ENCODE measurements at regions not wholly inside any gene's neighbourhood (a gene's known extent, or its start where the extent isn't known, plus 50 kb on each side); places are given as distances from the start of the nearest gene placed in this dataset.

GRCh38 chr2:83956991-83957390 is 502.1 kb downstream of the SUCLG1 start:
- no peaks in the 10 kb centered on the region for H3K36me3 ChIP-seq
- H3K27ac ChIP-seq, result no peak overlapping the region
- no peak for TF ChIP-seq CTCF (IDR thresholded peaks at IDR 0.05; ENCODE audit: low read depth, low read length)
- H3K4me3 ChIP-seq, result no peak overlapping the region
- H3K9me3 ChIP-seq (ENCODE audit: low read depth), result no peaks in the 10 kb centered on the region
- H3K27me3 ChIP-seq, result no peaks in the 10 kb centered on the region
- no peaks in the 10 kb centered on the region for H3K4me1 ChIP-seq (ENCODE audit: low read depth)
- no peak for DNase-seq (ENCODE audit: low read depth in 1 of 2, low spot score in 1 of 2)

DNA sequence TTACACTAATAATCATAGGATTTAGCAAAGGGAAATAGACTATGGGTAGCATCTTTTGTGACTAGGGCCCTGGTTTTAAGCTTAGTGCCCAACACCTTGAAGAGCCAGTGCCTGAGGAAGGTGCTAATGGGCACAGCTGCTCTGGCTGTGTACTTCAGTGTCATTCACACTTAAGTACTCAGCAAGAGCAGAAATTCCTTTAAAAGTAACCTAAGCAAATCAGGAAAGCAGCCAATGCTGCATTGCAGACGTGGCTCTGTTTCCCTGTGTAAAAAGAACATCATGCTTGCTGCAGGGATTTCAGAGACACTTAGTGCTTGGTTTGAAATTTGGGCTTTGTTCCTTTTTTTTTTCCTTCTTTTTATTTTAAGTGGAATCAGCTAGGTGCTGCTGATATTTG is 505.4 kb downstream of the SUCLG1 start:
- no peak overlapping the region for H3K27ac ChIP-seq
- H3K4me1 ChIP-seq (ENCODE audit: low read depth), result no peaks in the 10 kb centered on the region
- no peaks in the 10 kb centered on the region for H3K36me3 ChIP-seq
- H3K27me3 ChIP-seq, result no peaks in the 10 kb centered on the region
- peak; percentile 3 to 22 for DNase-seq (ENCODE audit: low read depth in 1 of 2, low spot score in 1 of 2)
- no peaks in the 10 kb centered on the region for H3K9me3 ChIP-seq (ENCODE audit: low read depth)
- no peak for TF ChIP-seq CTCF (IDR thresholded peaks at IDR 0.05; ENCODE audit: low read depth, low read length)
- H3K4me3 ChIP-seq, result no peak overlapping the region

- H3K4me1 ChIP-seq (ENCODE audit: low read depth), result no peaks in the 10 kb centered on the region
- no peak overlapping the region for H3K4me3 ChIP-seq
- no peak overlapping the region for H3K27ac ChIP-seq
- no peaks in the 10 kb centered on the region for H3K27me3 ChIP-seq
- no peak for TF ChIP-seq CTCF (IDR thresholded peaks at IDR 0.05; ENCODE audit: low read depth, low read length)
- no peaks in the 10 kb centered on the region for H3K9me3 ChIP-seq (ENCODE audit: low read depth)
- no peaks in the 10 kb centered on the region for H3K36me3 ChIP-seq
- DNase-seq (ENCODE audit: low read depth in 1 of 2, low spot score in 1 of 2), result no peak
Observed at GRCh38 chr2:83951378-83951947, 507.6 kb downstream of the SUCLG1 start.

GRCh38 chr2:83949361-83949760 is 509.7 kb downstream of the SUCLG1 start:
- no peaks in the 10 kb centered on the region for H3K36me3 ChIP-seq
- no peak for TF ChIP-seq CTCF (IDR thresholded peaks at IDR 0.05; ENCODE audit: low read depth, low read length)
- no peak overlapping the region for H3K4me3 ChIP-seq
- H3K27ac ChIP-seq, result no peak overlapping the region
- no peaks in the 10 kb centered on the region for H3K9me3 ChIP-seq (ENCODE audit: low read depth)
- DNase-seq (ENCODE audit: low read depth in 1 of 2, low spot score in 1 of 2), result no peak
- no peaks in the 10 kb centered on the region for H3K27me3 ChIP-seq
- H3K4me1 ChIP-seq (ENCODE audit: low read depth), result peaks cover 8% of the 10 kb centered on the region

GRCh38 chr2:83944191-83944590 is 514.9 kb downstream of the SUCLG1 start:
- Histone ChIP-seq H3K4me3 (no peak overlapping the region), H3K36me3 (no peaks in the 10 kb centered on the region), H3K27ac (no peak overlapping the region), H3K4me1 (ENCODE audit: low read depth) (peaks cover 9% of the 10 kb centered on the region), H3K9me3 (ENCODE audit: low read depth) (no peaks in the 10 kb centered on the region), H3K27me3 (no peaks in the 10 kb centered on the region)
- no peak for TF ChIP-seq CTCF (IDR thresholded peaks at IDR 0.05; ENCODE audit: low read depth, low read length)
- DNase-seq (ENCODE audit: low read depth in 1 of 2, low spot score in 1 of 2), result no peak

GRCh38 chr2:83943265-83943664 is 515.8 kb downstream of the SUCLG1 start:
- Histone ChIP-seq H3K9me3 (ENCODE audit: low read depth) (no peaks in the 10 kb centered on the region), H3K4me3 (no peak overlapping the region), H3K36me3 (no peaks in the 10 kb centered on the region), H3K27ac (no peak overlapping the region), H3K27me3 (no peaks in the 10 kb centered on the region), H3K4me1 (ENCODE audit: low read depth) (peaks cover 9% of the 10 kb centered on the region)
- TF ChIP-seq CTCF (IDR thresholded peaks at IDR 0.05; ENCODE audit: low read depth, low read length), result no peak
- no peak for DNase-seq (ENCODE audit: low read depth in 1 of 2, low spot score in 1 of 2)

Measured in cardiac muscle cell (in vitro differentiated cells and primary cell).